CMK (cell line): ENCODE measurements at regions not wholly inside any gene's neighbourhood (a gene's known extent, or its start where the extent isn't known, plus 50 kb on each side); places are given as distances from the start of the nearest gene placed in this dataset.
"Not testable (repeated sequence)": the region's sequence is repeated elsewhere in the genome, so short reads cannot be mapped to it uniquely, and the experiment has no call there.

ENCODE experiments used
- DNase-seq: peaks from one replicate; pipeline ENCODE4 v3.0.0-alpha.2; 2010; ENCODE audit warnings: low read depth

DNA sequence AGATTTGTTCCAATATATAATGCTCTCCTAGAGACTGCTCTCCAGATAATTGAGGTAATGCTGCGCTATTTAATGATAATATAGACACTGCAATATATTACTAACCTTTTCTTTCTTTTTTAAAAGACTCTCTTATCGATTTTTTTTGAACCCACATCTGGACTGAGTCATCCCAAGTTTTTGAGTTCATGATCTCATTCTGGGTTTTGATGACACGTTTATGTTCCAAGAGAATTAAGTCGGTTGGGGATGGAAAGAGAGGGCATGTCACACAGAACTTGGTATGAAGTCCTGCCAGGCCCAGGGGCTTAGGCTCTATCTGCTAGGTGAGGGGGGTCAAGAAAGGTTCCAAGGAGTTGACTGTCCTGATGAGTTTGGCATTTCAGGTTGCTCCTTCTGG is 431.1 kb downstream of the MFSD1 start:
- no peak for DNase-seq

DNA sequence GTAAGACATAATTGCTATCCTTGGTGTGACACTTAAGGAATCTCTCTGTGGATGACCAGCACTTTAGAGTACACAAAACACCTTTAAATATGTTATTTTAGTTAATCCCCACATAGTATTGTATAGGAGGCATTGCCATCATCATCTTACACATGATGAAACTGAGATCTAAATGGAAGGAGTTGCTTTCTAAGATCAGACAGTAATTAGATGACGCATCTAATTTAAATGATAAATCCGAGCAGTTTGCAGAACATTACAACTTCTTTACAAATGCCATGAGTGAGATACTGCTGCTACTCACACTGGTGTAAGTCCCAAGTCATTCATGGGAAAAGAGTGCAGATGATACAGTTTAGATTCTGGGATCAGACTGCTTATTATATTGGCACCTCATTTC is 431.9 kb downstream of the MFSD1 start:
- no peak for DNase-seq

DNA sequence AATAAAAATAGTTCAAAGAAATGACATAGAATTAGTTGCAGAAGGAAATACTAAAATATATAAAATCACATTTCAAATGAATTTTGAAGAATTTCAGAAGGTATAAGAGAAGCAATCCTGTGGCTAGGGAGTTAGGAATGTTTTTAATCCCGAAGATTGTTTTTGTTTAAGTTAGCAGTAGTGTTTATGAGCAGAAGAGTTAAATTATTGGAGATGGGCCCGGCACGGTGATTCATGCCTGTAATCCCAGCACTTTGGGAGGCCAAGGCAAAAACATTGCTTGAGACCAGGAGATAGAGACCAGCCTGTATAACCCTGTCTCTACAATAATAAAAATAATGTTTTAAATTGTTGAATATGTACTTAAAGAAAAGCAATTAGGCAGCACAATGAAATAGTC is 432.5 kb downstream of the MFSD1 start:
- DNase-seq = no peak

DNA sequence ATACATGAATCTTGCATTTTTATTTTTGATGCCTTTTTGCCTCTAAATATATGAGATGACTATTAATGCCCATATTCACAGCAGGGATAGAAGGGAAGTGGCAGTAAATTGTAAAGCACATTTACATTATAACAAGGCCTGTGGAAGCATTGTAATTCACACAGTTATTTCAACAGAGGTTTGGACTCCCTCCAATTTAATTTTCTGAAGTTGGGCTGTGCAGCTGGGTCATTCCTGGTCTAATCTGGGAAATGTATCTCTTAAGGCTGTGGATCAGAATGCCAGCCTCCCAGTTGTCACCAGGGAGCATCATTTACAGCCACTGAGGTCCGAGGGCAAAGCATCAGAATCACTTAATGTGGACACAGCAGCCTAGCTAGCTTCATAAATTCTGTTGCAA is 434.5 kb downstream of the MFSD1 start:
- DNase-seq = no peak

DNA sequence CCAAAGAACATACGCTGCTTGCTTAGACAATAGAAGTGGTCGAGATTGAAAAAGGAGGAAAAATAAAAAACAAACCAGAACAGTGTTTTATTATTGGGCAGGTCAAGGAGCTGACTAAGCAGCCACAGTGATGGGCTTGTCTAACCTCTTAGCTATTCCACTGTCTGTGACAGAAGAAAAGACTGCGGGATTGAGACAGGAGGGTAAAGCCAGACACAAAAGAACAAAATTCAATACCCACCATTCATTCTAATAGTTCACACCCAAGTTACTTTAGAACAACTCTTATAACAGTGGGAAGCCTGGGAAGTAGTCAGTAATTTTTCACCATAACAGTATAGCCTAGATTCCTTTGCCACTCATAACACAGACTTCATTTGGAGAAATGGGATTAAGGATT is 435.4 kb downstream of the MFSD1 start:
- DNase-seq = no peak

DNA sequence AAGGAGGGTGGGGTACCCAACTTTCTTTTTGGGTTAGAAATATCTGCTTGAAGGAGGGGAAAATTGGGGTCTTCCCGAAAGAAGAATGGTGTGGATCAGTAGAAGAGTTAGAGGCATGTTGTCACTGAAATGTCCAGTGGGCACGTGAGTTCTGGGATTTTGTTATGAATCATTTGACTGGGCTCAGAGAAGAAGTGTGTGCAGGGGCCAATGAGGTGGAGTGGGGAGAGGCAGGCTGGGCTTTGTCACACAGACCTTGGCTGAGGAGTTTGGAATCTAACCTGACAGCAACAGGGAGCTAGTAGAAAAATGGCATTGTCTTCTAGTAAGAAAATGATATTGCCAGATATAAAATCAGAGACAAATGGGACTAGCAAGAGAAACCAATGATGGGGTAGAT is 436.8 kb downstream of the MFSD1 start:
- no peak for DNase-seq

DNA sequence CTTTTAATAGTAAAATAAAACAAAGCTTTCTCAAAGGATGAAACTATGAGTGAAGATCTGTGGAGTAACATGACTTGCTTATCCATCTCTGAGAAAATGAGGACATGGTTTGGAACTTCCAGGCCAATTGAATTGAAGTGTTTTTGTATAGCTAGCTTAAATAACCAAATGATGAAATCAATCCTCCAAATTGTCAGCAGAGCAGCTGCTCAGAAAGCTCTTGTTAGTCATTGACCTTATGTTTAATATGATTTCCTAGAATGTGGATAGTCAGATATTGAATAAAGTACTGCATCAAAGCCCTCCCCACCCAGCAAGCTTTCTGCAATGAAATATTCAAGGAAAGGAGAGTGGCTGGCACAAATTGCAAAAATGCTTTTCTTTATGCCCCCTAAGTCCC is 437.2 kb downstream of the MFSD1 start:
- DNase-seq = no peak

DNA sequence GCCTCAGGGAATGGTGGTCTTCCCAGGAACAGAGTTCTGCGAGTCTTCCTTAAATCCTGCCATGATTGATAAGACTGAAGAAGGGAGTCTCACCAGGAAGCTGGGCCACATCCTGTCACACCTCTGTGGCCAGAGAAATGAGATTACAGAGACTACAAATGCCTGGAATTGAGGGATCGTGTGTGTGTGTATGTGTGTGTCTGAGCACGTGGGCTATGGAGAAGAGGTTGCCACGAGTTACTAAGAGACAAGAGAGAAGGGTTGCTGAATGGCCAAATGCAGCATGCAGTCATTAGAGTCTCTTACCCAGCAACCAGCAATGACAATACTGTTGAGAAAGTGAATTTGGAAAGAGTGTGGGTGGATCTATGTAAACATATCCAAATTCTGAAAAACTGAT is 443.1 kb downstream of the MFSD1 start:
- no peak for DNase-seq

DNA sequence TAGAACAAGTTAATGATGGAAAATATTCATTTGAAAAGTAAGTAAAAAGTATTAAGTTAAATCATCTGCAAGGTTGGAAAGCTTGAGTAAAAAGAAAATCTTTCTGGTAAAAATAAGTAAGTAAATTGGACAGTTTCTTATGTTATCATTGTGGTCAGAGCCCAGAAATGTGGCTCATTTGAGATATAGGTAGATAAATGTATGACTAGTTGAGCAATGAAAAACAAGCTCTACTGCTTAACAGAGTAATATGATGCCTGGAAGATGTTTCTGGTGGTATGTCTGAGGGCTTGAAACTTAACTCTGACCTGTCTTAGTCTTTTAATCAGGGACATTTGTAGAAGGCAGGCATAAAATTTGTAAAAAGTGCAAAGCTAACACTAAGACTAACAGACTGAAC is 444.0 kb downstream of the MFSD1 start:
- no peak for DNase-seq

DNA sequence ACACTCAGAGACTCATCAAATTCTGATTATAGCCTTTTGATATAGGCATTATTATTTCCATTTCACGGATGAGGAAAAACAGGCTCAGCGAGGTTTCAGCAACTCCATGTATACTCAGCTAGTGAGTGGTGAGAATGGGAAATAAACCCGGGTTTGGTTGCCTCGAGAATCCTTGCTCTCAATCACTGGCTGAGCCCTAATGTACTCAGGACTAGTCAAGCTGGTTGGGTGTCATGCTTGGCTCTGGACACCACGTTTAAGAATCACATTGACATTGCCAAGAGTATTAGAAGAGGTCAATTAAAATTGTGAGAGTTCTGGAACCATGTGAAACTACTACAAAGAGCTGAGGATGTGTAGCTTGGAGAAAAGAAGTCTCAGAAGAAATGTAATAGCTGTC is 444.5 kb downstream of the MFSD1 start:
- DNase-seq = no peak

DNA sequence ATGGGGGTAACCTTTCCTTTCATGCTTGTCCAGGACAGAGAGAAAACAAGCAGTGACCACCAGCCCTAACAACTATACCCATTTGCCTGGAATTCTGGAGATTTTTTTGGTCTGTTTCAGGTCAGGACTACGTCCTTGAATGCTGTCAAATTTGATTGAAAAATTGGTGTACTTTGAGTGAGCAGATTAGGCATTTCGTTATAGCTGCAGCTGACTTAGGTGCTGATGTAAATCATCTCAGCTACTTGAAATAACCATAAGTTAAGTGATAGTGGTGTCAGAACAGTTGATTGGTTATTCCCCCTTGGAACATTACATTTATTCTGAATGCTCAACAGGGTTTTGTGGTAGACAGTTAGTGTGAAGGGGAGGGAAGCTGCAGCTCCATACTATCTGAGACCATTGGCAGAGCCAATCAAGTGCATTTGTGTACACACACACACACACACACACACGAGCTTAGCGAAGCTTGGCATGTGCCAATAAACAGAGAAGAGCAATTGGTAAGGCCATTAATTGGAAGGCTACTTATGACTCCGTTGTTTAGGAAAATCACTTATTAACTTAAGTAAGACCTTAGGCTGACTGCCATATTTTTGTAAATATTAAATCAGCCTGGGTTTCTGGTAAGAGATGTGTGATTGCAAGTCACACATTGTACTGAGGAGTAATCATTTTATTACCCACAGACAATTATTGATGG is 447.8 kb downstream of the MFSD1 start:
- DNase-seq = no peak

DNA sequence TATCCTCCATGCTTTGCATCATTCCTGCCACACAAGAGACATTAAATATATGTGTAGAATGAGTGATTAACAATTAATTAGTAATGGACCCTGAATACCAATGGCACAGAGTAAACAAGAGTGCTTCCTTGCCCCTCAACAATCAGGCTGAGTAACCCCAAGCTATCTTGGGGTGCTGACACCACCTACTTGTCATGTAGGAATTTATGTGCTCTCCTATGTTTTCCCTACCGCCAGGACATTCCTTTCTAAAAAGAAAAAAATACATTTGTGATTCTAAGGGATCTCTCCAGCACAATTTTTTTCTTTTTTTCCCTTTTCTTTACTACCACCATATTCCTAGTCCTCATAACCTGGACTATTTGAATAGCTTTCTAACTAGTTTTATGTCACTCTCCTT is 449.1 kb downstream of the MFSD1 start:
- DNase-seq = no peak

DNA sequence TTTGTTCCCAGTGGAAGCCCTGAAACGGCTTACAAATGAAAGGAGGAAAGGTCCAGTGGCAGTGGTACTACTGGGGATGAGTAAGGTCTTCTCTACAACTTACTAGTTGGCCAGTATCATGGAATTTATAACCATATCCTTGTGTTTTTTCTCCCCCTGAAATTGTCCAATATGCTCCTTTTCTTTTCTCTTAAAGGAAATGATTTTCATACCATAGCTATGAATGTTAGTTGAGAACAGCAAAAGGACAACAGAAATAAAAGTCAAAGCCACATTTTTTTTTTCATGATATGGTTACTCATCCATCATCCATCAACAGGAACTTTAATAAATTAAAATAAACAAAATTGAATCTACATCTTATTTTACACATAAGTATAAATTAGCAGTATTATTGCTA is 450.4 kb downstream of the MFSD1 start:
- DNase-seq = no peak

DNA sequence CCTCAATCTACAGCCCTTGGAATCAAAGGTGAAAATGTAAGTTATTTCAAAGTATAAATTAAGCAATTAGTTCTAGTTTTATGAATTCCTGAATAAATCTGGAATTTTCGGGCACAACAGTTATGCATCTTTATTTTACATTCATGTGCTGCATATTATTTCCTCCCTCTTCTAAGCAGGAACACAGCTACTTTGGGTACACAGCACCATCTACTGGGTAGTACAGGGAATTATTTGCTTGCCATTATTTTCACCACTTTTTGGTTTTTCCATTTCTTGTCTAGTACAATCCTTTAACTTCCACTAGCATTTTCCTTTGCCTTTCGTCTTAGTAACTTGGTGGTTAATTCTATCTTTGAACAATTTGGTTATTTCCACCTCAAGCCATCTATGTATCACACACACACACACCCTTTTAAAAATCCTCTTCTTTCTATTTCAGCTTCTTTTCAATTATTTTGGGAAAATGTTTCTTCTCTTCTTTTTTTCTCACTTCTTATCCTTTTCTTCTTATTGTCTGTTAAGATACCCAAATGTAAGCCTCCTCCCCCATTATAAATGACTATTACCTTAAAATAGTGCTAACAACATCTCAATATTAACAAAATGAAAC is 451.0 kb downstream of the MFSD1 start:
- no peak for DNase-seq

DNA sequence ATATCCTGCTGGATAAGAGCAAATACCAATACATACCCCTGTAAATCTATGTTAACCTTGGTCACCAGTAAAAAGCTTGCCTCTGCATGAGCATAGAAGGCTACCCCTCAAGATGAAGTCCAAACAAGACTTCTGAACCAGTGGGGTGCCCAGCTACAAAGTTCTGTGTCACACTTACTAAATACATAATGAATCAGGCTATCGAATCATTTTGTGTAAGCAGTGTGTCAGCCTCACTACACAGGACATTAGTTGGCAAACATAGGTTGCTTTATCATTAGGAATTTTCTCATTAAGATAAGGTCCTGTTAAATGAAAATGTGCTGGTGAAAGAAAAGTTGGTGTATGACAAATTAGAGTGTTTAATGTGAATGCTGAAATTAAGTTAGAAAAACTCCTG is 452.0 kb downstream of the MFSD1 start:
- DNase-seq = no peak

DNA sequence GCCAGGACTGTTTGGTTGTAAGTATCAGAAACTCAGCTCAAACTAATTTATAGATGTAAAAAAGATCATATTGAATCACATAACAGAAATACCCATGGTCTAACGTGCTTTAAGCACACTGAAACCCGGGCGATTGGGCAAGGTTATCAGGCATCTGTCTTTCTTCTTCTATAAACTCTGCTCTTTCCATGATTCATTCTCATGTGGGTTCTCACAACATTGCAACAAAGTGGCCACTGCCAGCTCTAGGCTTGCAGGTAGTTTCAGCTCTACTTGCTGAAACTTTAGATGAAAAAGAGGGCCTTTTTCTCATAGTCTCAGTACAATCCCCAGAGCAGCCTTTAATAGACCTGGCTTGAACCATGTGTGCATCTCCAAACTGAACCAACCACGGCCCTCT is 456.1 kb downstream of the MFSD1 start:
- DNase-seq = no peak

DNA sequence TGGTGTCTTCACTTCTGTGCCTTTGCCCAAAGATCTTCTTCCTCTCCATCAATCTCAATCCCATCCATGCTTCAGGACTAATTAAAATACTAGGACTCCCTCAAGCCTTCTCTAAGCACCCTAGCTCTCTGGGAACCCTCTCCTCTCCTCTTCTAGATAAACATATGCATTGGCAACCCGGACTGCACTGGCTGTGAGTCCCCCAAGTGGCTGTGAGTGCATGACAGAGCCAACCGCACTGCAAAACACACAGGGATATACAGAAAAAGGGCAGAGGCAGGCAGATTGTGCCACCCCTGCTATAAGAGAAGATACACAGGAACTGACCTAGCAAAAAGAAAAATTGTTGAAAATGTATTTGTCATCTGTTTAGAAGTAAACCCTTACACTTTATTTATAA is 457.1 kb downstream of the MFSD1 start:
- DNase-seq = no peak

DNA sequence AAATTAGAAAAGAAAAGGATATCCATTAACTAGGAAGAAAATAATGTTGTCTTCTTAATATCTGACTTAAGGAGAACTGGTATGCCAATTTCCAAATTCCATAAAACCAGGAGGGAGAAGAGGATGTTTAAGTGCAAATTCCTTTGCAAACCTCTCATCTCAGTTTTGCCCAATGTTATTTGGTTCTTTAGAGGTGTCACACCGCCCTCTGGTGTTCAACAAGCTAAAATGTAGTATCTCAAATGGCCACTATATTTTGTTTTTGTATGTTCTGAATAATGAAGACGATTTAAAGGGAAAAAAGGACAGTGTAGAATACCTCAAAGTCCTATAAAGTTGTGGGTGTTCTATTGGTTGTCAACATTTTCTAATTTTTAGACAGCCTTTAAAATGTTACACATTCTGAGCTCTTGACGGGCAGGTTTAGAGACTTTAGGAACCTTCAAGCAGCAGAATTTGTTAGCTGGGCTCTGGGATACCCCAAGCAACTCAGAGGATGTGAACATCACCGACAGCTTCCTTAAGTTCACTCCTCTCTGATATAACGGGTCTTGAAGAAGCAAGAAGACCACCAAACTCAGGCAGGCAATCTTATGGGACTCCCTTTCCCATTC is 458.3 kb downstream of the MFSD1 start:
- DNase-seq = no peak

DNA sequence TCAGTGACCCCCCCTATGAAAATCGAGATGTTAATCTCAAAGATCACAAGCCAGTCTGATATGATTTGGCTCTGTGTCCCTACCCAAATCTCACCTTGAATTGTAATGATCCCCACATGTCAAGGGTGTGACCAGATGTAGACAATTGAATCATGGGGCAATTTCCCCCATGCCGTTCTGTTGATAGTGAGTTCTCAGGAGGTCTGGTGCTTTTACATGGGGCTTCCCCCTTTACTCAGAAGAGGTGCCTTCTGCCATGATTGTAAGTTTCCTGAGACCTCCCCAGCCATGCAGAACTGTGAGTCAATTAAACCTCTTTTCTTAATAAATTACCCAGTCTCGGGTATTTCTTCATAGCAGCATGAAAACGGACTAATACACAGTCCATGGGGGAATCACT is 459.5 kb downstream of the MFSD1 start:
- not testable (repeated sequence) for DNase-seq

DNA sequence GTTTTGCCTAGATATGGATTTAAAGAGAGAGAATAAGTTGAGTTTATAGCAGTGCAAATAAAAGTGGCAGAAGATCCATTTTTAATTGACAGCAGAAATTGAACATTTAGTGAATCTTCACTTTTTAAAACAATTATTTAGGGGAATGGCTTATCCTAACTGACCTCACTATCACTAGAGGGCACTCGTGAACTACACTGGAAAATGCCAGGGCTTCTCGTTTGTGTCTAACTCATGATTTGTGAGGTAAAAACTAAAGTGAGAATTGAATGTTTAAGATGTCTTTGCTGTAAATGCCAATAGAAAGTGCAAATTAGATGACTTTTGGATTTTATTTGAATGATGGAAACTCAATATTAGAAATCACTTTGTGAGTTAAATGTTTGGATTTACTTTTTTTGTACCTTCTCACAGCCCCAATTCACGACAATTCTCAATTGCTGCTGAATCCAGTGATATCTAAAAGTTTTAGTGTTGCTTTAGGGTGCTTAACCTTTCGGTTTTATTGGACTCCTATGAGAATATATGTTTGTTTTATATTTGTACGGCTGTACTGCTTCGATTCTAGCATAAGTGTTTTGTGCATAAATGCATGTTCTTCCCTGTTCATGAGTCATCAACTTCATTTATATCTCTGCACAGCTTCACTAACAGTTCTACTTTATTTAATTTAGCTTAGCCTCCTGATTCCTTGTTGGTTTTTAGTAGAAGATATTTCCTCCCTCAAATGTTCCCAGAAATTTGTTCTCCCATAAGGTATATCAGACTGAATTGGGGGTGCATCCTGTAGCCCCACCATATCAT is 462.1 kb downstream of the MFSD1 start:
- DNase-seq = no peak

DNA sequence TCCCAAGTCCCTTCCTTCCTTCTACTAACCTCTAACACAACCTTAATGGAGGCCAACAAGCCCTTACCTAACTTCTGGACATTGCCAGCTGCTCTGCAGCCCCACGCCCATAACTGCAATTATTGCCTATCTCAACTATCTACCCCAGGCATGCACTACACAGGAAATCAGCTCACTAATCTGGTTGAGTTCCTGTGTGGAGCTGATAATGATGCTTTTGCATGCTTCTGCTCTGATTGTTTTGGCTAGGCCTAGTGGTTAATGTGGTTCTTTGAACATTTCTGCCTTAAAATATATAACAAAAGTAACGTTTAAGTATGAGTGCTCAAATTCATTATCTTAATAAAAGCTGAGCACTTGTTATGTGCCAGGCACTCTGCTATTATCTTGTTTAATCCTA is 463.9 kb downstream of the MFSD1 start:
- DNase-seq = no peak

DNA sequence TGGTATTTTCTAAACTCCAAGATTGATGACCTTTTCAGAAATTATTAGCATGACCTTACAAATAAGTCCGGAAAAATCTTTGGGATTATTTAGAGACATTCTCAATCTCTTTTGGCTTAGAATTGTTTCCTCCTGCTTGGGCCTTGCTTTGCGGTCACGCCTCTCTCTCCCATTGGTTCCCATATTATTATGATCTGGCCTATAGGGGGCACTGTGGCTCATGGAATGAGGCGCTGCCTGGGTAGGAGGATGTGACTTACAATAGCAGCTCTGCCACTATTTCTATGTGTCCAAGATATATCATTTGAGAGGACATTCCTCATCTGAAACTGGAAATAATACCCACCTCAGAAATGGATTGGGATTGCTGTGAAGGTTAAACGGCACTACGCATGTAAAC is 464.9 kb downstream of the MFSD1 start:
- no peak for DNase-seq
